HEK293T (cell line): ENCODE measurements at regions not wholly inside any gene's neighbourhood (a gene's known extent, or its start where the extent isn't known, plus 50 kb on each side); places are given as distances from the start of the nearest gene placed in this dataset.

Source experiments
- CTCF ChIA-PET: fragments of 350-600 bp; formaldehyde crosslinking; extraction: SDS; loops from one replicate; lab custom pipeline; 2021; ENCODE audit warnings: antibody characterized with exemption, inconsistent platforms; lab: Yijun Ruan, JAX
- POLR2A ChIA-PET: fragments of 350-600 bp; formaldehyde crosslinking; extraction: SDS; loops from one replicate; lab custom pipeline; 2020; ENCODE audit warnings: antibody characterized with exemption, inconsistent platforms; lab: Yijun Ruan, JAX
- DNase-seq: peaks from one replicate; pipeline ENCODE4 v3.0.0; 2012; ENCODE audit warnings: mixed read lengths; ENCODE audit errors: extremely low spot score
- ARNT ChIP-seq: fragments of 450-650 bp; IDR thresholded peaks from 2 replicates; pipeline ENCODE4 v1.6.1; 2017; ENCODE audit warnings: mild to moderate bottlenecking
- BHLHE40 ChIP-seq: fragments of 450-650 bp; IDR thresholded peaks from 2 replicates; pipeline ENCODE4 v1.6.1; 2016; ENCODE audit warnings: mild to moderate bottlenecking, moderate library complexity, borderline replicate concordance
- CTBP1 ChIP-seq: fragments of 450-650 bp; IDR thresholded peaks from 2 replicates; pipeline ENCODE4 v1.6.1; 2016; ENCODE audit warnings: borderline replicate concordance
- ELF4 ChIP-seq: fragments of 450-650 bp; IDR thresholded peaks from 2 replicates; pipeline ENCODE4 v1.6.1; 2017; ENCODE audit warnings: antibody characterized with exemption
- FOXA1 ChIP-seq: fragments of 450-650 bp; IDR thresholded peaks from 2 replicates; pipeline ENCODE4 v1.6.1; 2016; ENCODE audit warnings: mild to moderate bottlenecking
- FOXK2 ChIP-seq: fragments of 450-650 bp; IDR thresholded peaks from 2 replicates; pipeline ENCODE4 v1.6.1; 2016; ENCODE audit warnings: mild to moderate bottlenecking
- FOXM1 ChIP-seq: fragments of 450-650 bp; IDR thresholded peaks from 2 replicates; pipeline ENCODE4 v1.6.1; 2017; ENCODE audit warnings: mild to moderate bottlenecking, borderline replicate concordance
- HDGF ChIP-seq: fragments of 450-650 bp; IDR thresholded peaks from 2 replicates; pipeline ENCODE4 v1.6.1; 2017; ENCODE audit warnings: antibody characterized with exemption, borderline replicate concordance
- L3MBTL2 ChIP-seq: fragments of 450-650 bp; conservative IDR thresholded peaks from 2 replicates; pipeline ENCODE4 v1.6.1; 2016; ENCODE audit warnings: mild to moderate bottlenecking
- LEF1 ChIP-seq: fragments of 450-650 bp; IDR thresholded peaks from 2 replicates; pipeline ENCODE4 v1.6.1; 2017; ENCODE audit warnings: mild to moderate bottlenecking, borderline replicate concordance
- NFRKB ChIP-seq: fragments of 450-650 bp; IDR thresholded peaks from 2 replicates; pipeline ENCODE4 v1.6.1; 2016; ENCODE audit warnings: mild to moderate bottlenecking, moderate library complexity
- PKNOX1 ChIP-seq: fragments of 450-650 bp; IDR thresholded peaks from 2 replicates; pipeline ENCODE4 v1.6.1; 2016
- SP1 ChIP-seq: fragments of 450-650 bp; IDR thresholded peaks from 2 replicates; pipeline ENCODE4 v1.6.1; 2017
- SUZ12 ChIP-seq: fragments of 450-650 bp; IDR thresholded peaks from 2 replicates; pipeline ENCODE4 v1.6.1; 2016; ENCODE audit warnings: mild to moderate bottlenecking
- TARDBP ChIP-seq: fragments of 450-650 bp; IDR thresholded peaks from 2 replicates; pipeline ENCODE4 v1.6.1; 2016
- ZNF384 ChIP-seq: fragments of 450-650 bp; IDR thresholded peaks from 2 replicates; pipeline ENCODE4 v1.6.1; 2016

- ChIA-PET POLR2A (interaction anchor here (0.9 to 1.6 kb wide), 4 partner anchors 15 to 170 kb away, joined by 3 to 6 read pairs (median 3); partner anchors contain the start of gene IRF2BP2), CTCF (interaction anchor here (1.3 kb wide), 1 partner anchor 10 kb away, joined by 4 read pairs; no protein-coding TSS in a partner anchor)
- TF ChIP-seq LEF1 (no peak), ZNF384 (no peak), ELF4 (no peak), HDGF (no peak), FOXA1 (no peak), PKNOX1 (no peak), SP1 (no peak), ARNT (no peak), CTBP1 (no peak), BHLHE40 (no peak), TARDBP (no peak), NFRKB (no peak), FOXM1 (no peak), SUZ12 (no peak), FOXK2 (no peak), L3MBTL2 (no peak)
- DNase-seq, result no peak
Measured at GRCh38 chr1:234554218-234554697, 55.7 kb downstream of the IRF2BP2 start.

GRCh38 chr1:234553240-234554188, 56.5 kb downstream of the IRF2BP2 start:
- CTCF ChIA-PET, result interaction anchor here (0.9 to 1.3 kb wide), 2 partner anchors 9 to 17 kb away, joined by 3 to 4 read pairs; no protein-coding TSS in a partner anchor
- no peak for DNase-seq
- TF ChIP-seq NFRKB, result no peak
- no peak for TF ChIP-seq TARDBP
- TF ChIP-seq ZNF384, result no peak
- TF ChIP-seq PKNOX1, result no peak
- TF ChIP-seq BHLHE40, result no peak
- TF ChIP-seq LEF1, result no peak
- no peak for TF ChIP-seq ARNT
- TF ChIP-seq L3MBTL2, result no peak
- no peak for TF ChIP-seq SUZ12
- no peak for TF ChIP-seq ELF4
- no peak for TF ChIP-seq SP1
- TF ChIP-seq CTBP1, result no peak
- TF ChIP-seq HDGF, result no peak
- TF ChIP-seq FOXK2, result no peak
- TF ChIP-seq FOXA1, result no peak

DNA sequence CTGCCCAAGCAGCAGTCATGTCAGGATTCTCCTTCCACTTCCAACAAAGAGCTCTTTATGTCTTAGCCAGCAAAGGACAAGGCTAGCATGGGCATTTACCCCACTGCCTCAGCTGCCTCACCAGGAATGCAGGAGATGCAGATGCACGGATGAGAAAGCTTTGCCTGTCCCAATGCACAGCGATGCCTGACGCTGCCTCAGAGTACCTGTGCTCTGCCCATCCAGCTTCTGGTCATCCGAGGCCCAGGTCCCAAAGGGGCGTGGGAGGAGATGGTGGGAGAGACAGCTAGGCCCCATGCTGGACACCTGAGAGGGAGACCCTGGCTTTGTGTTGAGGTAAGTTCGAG, 59.0 kb downstream of the IRF2BP2 start:
- no peak for DNase-seq
- ChIA-PET CTCF (interaction anchor here (0.7 to 1.0 kb wide), 2 partner anchors 21 to 47 kb away, joined by 3 to 4 read pairs; no protein-coding TSS in a partner anchor), POLR2A (interaction anchor here (0.6 to 1.0 kb wide), 2 partner anchors 58 to 152 kb away, joined by 3 read pairs; partner anchors contain the start of gene IRF2BP2)
- TF ChIP-seq NFRKB, result no peak
- no peak for TF ChIP-seq TARDBP
- no peak for TF ChIP-seq ELF4
- no peak for TF ChIP-seq FOXM1
- no peak for TF ChIP-seq ZNF384
- no peak for TF ChIP-seq PKNOX1
- no peak for TF ChIP-seq LEF1
- no peak for TF ChIP-seq BHLHE40
- TF ChIP-seq HDGF, result no peak
- no peak for TF ChIP-seq FOXA1
- no peak for TF ChIP-seq FOXK2
- TF ChIP-seq SUZ12, result no peak
- TF ChIP-seq SP1, result no peak
- TF ChIP-seq CTBP1, result no peak

More at GRCh38 chr1:234553240-234554188, 56.5 kb downstream of the IRF2BP2 start:
- POLR2A ChIA-PET, result interaction anchor here (0.8 to 1.6 kb wide), 5 partner anchors 15 to 171 kb away, joined by 3 to 6 read pairs (median 3); partner anchors contain the start of gene IRF2BP2

DNA sequence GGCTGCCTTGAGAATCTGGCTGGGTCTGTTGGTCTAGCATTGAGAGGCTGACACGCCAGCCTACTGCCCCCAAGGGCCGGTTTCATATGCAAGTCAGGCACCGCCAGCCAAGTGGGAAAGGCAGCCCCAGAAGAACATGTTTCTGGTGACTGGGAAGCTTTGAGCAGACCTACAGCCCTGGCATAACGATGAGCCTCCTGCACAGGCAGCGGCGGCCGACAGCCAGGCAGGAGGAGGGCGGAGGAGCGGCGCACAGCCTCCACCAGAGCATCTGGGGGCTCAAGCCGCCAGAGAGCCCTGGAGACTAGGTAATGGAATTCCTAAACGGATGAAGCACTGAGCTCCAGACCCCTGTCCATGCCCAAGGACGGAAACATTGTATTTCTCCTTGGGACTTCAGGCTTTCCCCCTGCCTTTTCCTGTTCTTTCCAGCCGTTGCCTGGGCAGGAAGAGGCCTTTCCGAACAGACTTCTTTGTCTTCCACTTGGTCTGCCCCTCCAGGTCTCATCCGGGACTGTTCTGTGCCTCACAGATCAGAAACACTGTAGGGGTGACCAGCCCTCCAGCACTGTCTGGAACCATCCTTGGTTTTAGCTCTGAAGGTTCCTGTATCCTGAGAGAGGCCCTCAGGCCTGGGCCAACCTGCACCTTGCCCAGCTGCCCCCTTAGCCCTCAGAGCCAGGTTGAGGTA, 59.5 kb downstream of the IRF2BP2 start:
- TF ChIP-seq FOXA1 (no peak), PKNOX1 (no peak)
- ChIA-PET CTCF (interaction anchor here (0.7 to 1.0 kb wide), 2 partner anchors 21 to 47 kb away, joined by 3 to 4 read pairs; no protein-coding TSS in a partner anchor), POLR2A (interaction anchor here (0.6 to 1.0 kb wide), 2 partner anchors 59 to 153 kb away, joined by 3 read pairs; partner anchors contain the start of gene IRF2BP2)
- DNase-seq, result no peak
